Fibroblast of lung (primary cell): ENCODE measurements at regions not wholly inside any gene's neighbourhood (a gene's known extent, or its start where the extent isn't known, plus 50 kb on each side); places are given as distances from the start of the nearest gene placed in this dataset.

ENCODE experiments used
- EZH2 ChIP-seq: IDR thresholded peaks from 2 replicates; pipeline ENCODE4 v1.5.1; 2012; ENCODE audit warnings: low read length, control low read depth, mild to moderate bottlenecking; ENCODE audit errors: missing control alignments
- TF ChIP-seq, protein P1 (sequence below), 2 donors: IDR thresholded peaks in 1 of 2; conservative IDR thresholded peaks in 1 of 2; 1 replicate in 1 of 2; 2 replicates in 1 of 2; pipeline ENCODE4 v1.5.1; 2011 to 2012; ENCODE audit warnings: low read length in 2 of 2, control low read depth in 1 of 2, inconsistent platforms in 1 of 2, low read depth in 1 of 2, mild to moderate bottlenecking in 1 of 2

GRCh38 chr13:70534466-70534865 is 426.2 kb upstream of the KLHL1 start:
- TF ChIP-seq, protein P1, sequence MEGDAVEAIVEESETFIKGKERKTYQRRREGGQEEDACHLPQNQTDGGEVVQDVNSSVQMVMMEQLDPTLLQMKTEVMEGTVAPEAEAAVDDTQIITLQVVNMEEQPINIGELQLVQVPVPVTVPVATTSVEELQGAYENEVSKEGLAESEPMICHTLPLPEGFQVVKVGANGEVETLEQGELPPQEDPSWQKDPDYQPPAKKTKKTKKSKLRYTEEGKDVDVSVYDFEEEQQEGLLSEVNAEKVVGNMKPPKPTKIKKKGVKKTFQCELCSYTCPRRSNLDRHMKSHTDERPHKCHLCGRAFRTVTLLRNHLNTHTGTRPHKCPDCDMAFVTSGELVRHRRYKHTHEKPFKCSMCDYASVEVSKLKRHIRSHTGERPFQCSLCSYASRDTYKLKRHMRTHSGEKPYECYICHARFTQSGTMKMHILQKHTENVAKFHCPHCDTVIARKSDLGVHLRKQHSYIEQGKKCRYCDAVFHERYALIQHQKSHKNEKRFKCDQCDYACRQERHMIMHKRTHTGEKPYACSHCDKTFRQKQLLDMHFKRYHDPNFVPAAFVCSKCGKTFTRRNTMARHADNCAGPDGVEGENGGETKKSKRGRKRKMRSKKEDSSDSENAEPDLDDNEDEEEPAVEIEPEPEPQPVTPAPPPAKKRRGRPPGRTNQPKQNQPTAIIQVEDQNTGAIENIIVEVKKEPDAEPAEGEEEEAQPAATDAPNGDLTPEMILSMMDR (conservative IDR thresholded peaks at IDR 0.05 in 1 of 2, IDR thresholded peaks at IDR 0.05 in 1 of 2; ENCODE audit: low read depth in 1 of 2, low read length in 2 of 2): no peak
- no peak for TF ChIP-seq EZH2
